ENCODE measurements at regions not wholly inside any gene's neighbourhood (a gene's known extent, or its start where the extent isn't known, plus 50 kb on each side); places are given as distances from the start of the nearest gene placed in this dataset.

DNA sequence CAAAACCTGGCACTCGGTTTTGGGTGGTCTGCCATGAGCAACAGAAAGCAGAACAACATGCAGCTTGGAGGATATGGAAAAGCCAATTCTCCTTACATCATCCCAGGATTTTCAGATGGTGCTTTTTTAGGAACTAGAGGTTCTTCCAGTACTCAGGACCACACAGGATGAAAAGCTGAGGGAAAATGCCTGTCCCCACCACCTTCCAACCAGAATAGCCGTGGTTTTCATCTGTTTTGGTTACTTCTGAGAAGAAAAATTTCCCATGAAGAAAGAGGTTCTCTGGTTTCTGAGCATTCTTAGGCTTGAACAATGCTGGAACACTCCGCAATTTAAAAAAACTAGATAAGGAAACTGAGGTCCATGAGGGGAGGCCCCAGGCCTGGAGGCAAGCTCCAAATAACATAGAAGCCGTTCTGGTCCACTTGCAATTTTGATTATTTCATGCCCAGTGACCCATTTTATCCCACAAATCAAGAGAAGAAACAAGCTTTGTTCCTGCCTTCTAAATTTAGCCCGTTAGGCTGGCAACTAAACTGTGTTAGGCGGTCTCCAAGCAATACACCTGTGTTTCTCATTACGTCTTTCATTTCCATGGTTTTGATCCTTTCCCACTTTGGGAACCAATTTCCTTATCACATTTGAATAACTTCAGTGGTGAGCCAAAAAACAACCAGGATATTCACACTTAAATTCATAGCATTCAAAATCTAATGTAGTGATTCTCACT lies 79.2 kb upstream of the SPIN1 start:
- no peaks in the 10 kb centered on the region for H3K36me3 ChIP-seq (ENCODE audit: control insufficient read depth in 2 of 2, extremely low read depth in 1 of 2, insufficient read depth in 2 of 2, low read length in 2 of 2)

DNA sequence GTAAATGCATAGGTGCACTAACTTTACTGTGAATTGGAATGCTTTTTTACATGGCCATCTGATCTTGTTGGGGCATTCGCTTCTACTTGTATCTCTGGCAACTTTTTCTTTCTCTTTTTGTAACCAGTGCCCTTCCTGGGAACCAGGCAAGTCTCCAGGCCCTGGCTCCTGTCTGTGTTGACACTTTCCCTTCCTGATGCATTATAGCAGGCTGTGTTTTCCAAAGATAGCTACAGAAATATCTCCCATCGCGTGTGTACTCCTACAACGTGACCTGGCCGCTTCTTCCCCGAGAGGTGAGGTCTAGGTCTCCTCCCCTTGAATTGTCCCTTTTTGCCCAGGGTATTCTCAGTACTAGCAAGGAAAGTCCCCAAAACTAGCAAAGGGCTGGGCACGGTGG lies 81.1 kb upstream of the SPIN1 start:
- no peak overlapping the region for H3K27ac ChIP-seq (ENCODE audit: control insufficient read depth, insufficient read depth, low read length)
- FAIRE-seq = no peak
- no peak for DNase-seq (ENCODE audit: low read depth, low spot score)
- no peaks in the 10 kb centered on the region for H3K4me1 ChIP-seq (ENCODE audit: control insufficient read depth, extremely low read depth, insufficient read depth, low read length)
- no peak for TF ChIP-seq EZH2 (IDR thresholded peaks at IDR 0.05; ENCODE audit: low read length)
- TF ChIP-seq, protein P1, sequence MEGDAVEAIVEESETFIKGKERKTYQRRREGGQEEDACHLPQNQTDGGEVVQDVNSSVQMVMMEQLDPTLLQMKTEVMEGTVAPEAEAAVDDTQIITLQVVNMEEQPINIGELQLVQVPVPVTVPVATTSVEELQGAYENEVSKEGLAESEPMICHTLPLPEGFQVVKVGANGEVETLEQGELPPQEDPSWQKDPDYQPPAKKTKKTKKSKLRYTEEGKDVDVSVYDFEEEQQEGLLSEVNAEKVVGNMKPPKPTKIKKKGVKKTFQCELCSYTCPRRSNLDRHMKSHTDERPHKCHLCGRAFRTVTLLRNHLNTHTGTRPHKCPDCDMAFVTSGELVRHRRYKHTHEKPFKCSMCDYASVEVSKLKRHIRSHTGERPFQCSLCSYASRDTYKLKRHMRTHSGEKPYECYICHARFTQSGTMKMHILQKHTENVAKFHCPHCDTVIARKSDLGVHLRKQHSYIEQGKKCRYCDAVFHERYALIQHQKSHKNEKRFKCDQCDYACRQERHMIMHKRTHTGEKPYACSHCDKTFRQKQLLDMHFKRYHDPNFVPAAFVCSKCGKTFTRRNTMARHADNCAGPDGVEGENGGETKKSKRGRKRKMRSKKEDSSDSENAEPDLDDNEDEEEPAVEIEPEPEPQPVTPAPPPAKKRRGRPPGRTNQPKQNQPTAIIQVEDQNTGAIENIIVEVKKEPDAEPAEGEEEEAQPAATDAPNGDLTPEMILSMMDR (optimal IDR thresholded peaks at IDR 0.05 in 1 of 3, IDR thresholded peaks at IDR 0.05 in 1 of 3, conservative IDR thresholded peaks at IDR 0.05 in 1 of 3; ENCODE audit: extremely low read depth in 1 of 3, insufficient read depth in 2 of 3, low read length in 3 of 3) = no peak
- H3K4me3 ChIP-seq (ENCODE audit: control insufficient read depth in 2 of 3, extremely low read depth in 1 of 3, insufficient read depth in 2 of 3, low read depth in 1 of 3, low read length in 3 of 3) = no peak overlapping the region
- H3K9me1 ChIP-seq (ENCODE audit: control insufficient read depth, extremely low read depth, insufficient read depth, low read length) = no peaks in the 10 kb centered on the region
- no peak overlapping the region for H3K9ac ChIP-seq (ENCODE audit: control insufficient read depth, extremely low read depth, insufficient read depth, low read length)
- no peak overlapping the region for H2AFZ ChIP-seq (ENCODE audit: control insufficient read depth, low read length)
- dilution Hi-C loops (cut with MboI; ENCODE audit: extremely low pct_ligation_motif_present, low sequenced_read_pairs) = no loop called here
- H3K27me3 ChIP-seq (ENCODE audit: control insufficient read depth, extremely low read depth, insufficient read depth, low read length) = no peaks in the 10 kb centered on the region
- H3K36me3 ChIP-seq (ENCODE audit: control insufficient read depth in 2 of 2, extremely low read depth in 1 of 2, insufficient read depth in 2 of 2, low read length in 2 of 2) = no peaks in the 10 kb centered on the region
- H3K9me3 ChIP-seq (ENCODE audit: control insufficient read depth, low read depth, low read length) = no peaks in the 10 kb centered on the region
- H4K20me1 ChIP-seq (ENCODE audit: control insufficient read depth, extremely low read depth, insufficient read depth, low read length) = no peaks in the 10 kb centered on the region
- H3K79me2 ChIP-seq (ENCODE audit: control insufficient read depth, insufficient read depth, low read length) = no peaks in the 10 kb centered on the region
- H3K4me2 ChIP-seq (ENCODE audit: control insufficient read depth, extremely low read depth, insufficient read depth, low read depth, low read length) = no peak overlapping the region

More for the DNA sequence above, 79.2 kb upstream of the SPIN1 start:
- H3K9ac ChIP-seq (ENCODE audit: control insufficient read depth, extremely low read depth, insufficient read depth, low read length) = no peak overlapping the region
- TF ChIP-seq, protein P1 (optimal IDR thresholded peaks at IDR 0.05 in 1 of 3, IDR thresholded peaks at IDR 0.05 in 1 of 3, conservative IDR thresholded peaks at IDR 0.05 in 1 of 3; ENCODE audit: extremely low read depth in 1 of 3, insufficient read depth in 2 of 3, low read length in 3 of 3) = no peak
- no peak for TF ChIP-seq EZH2 (IDR thresholded peaks at IDR 0.05; ENCODE audit: low read length)
- no peak overlapping the region for H3K4me3 ChIP-seq (ENCODE audit: control insufficient read depth in 2 of 3, extremely low read depth in 1 of 3, insufficient read depth in 2 of 3, low read depth in 1 of 3, low read length in 3 of 3)
- H4K20me1 ChIP-seq (ENCODE audit: control insufficient read depth, extremely low read depth, insufficient read depth, low read length) = no peaks in the 10 kb centered on the region
- H3K27ac ChIP-seq (ENCODE audit: control insufficient read depth, insufficient read depth, low read length) = no peak overlapping the region
- H3K4me1 ChIP-seq (ENCODE audit: control insufficient read depth, extremely low read depth, insufficient read depth, low read length) = no peaks in the 10 kb centered on the region
- H3K9me3 ChIP-seq (ENCODE audit: control insufficient read depth, low read depth, low read length) = no peaks in the 10 kb centered on the region
- no peaks in the 10 kb centered on the region for H3K27me3 ChIP-seq (ENCODE audit: control insufficient read depth, extremely low read depth, insufficient read depth, low read length)
- no peak overlapping the region for H2AFZ ChIP-seq (ENCODE audit: control insufficient read depth, low read length)
- no peaks in the 10 kb centered on the region for H3K9me1 ChIP-seq (ENCODE audit: control insufficient read depth, extremely low read depth, insufficient read depth, low read length)
- dilution Hi-C loops (cut with MboI; ENCODE audit: extremely low pct_ligation_motif_present, low sequenced_read_pairs) = no loop called here
- FAIRE-seq (no peak), DNase-seq (ENCODE audit: low read depth, low spot score) (no peak)
- no peaks in the 10 kb centered on the region for H3K79me2 ChIP-seq (ENCODE audit: control insufficient read depth, insufficient read depth, low read length)
- no peak overlapping the region for H3K4me2 ChIP-seq (ENCODE audit: control insufficient read depth, extremely low read depth, insufficient read depth, low read depth, low read length)

Measured in keratinocyte (primary cell).